NB4 (cell line): ENCODE measurements at regions not wholly inside any gene's neighbourhood (a gene's known extent, or its start where the extent isn't known, plus 50 kb on each side); places are given as distances from the start of the nearest gene placed in this dataset.

Experiments used
- DNase-seq: peaks from one replicate; pipeline ENCODE4 v3.0.0; 2010; ENCODE audit warnings: low read depth
- H3K4me3 ChIP-seq: one replicate; pipeline ENCODE4 v1.5.1; 2011; ENCODE audit warnings: mild to moderate bottlenecking, low read depth, low read length, moderate library complexity
- MYC ChIP-seq: IDR thresholded peaks from 2 replicates; pipeline ENCODE4 v1.6.1; 2011; ENCODE audit warnings: low read depth, low read length
- POLR2A ChIP-seq: IDR thresholded peaks from 2 replicates; pipeline ENCODE4 v1.6.1; 2011; ENCODE audit warnings: mild to moderate bottlenecking; ENCODE audit not compliant: insufficient read length; ENCODE audit errors: extremely low read depth
- TF ChIP-seq, protein P1 (sequence below): IDR thresholded peaks from one replicate; pipeline ENCODE4 v1.5.1; 2012; ENCODE audit warnings: low read depth, low read length
- TF ChIP-seq, protein P2 (sequence below): IDR thresholded peaks from 2 replicates; pipeline ENCODE4 v1.6.1; 2011; ENCODE audit warnings: low read depth, low read length

DNA sequence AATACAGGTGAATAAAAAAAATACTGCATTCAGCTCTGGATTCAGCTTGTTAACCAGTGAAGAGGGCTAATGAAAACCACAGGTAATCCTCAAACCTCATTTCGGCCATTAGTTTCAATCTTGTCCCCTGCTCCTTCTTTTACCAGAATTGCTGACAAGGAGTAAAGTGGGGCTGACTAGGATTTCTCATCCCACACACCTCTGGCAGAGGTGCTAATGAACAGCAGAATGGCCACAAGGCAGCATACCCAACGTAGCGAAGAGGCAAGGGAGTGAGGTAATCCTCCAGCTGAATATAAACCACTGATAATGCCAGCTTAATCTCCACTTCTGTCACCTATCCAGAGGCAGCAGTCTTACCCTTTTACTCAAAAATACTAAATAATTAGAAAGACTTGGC, 248.8 kb upstream of the CDIN1 start:
- no peak overlapping the region for H3K4me3 ChIP-seq
- TF ChIP-seq, protein P1, sequence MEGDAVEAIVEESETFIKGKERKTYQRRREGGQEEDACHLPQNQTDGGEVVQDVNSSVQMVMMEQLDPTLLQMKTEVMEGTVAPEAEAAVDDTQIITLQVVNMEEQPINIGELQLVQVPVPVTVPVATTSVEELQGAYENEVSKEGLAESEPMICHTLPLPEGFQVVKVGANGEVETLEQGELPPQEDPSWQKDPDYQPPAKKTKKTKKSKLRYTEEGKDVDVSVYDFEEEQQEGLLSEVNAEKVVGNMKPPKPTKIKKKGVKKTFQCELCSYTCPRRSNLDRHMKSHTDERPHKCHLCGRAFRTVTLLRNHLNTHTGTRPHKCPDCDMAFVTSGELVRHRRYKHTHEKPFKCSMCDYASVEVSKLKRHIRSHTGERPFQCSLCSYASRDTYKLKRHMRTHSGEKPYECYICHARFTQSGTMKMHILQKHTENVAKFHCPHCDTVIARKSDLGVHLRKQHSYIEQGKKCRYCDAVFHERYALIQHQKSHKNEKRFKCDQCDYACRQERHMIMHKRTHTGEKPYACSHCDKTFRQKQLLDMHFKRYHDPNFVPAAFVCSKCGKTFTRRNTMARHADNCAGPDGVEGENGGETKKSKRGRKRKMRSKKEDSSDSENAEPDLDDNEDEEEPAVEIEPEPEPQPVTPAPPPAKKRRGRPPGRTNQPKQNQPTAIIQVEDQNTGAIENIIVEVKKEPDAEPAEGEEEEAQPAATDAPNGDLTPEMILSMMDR = no peak
- TF ChIP-seq, protein P2, sequence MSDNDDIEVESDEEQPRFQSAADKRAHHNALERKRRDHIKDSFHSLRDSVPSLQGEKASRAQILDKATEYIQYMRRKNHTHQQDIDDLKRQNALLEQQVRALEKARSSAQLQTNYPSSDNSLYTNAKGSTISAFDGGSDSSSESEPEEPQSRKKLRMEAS = no peak
- TF ChIP-seq MYC = no peak
- no peak for TF ChIP-seq POLR2A
- DNase-seq = no peak

DNA sequence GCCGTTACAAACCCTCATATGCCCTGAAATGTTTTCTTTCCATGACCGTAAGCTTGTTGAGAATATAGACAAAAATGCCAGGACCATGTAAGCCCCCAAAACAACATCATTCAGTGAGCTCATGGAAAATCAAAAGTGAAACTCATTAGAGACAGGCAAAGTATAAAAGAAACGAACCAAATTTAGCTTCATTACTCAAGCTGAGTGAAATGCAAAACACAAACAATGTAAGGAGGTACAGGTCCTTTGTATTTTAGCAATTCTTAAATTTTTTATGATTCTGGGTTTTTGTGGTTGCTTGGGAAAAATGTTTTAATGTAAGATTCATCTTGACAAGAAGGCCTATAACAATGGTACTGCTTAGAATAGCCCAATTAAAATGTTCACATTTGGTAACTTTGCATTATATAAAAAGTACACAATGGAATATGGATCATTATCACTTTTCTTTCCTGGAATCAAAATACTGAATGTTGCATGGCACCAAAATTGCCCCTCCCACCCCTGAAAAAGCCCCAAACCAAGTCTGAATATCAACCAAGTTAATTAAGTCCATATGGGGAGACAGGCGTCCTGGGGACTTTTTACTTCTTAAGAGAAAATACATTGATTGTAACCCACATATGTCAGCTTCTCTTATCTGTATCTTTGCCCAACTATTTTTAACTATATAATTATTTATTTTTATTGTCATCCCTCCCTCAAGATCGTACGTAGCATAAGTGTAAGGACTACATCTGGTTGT, 247.7 kb upstream of the CDIN1 start:
- TF ChIP-seq MYC (no peak), POLR2A (no peak)
- TF ChIP-seq, protein P2 = no peak
- TF ChIP-seq, protein P1 = no peak
- no peak overlapping the region for H3K4me3 ChIP-seq
- DNase-seq = no peak

DNA sequence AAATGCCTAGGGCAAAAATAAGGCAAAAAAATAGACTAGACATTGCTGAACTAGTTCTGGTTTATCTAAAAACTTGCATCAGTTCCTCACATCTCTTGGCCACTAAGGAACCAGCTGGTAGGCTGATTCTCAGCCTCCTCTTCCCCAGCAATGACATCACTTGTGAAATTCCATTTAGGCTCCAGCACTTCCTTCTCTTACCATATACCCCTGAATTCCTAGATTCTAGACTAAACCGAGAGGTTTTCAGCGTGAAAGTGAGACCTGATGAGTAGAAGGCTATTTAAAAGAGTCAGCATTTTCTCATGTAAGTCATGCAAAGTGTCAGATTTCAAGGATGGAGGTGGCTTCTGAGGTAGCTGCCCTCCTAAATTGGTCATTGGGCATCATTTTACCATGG, 247.1 kb upstream of the CDIN1 start:
- no peak for TF ChIP-seq POLR2A
- TF ChIP-seq, protein P2 = no peak
- DNase-seq = no peak
- H3K4me3 ChIP-seq = no peak overlapping the region

DNA sequence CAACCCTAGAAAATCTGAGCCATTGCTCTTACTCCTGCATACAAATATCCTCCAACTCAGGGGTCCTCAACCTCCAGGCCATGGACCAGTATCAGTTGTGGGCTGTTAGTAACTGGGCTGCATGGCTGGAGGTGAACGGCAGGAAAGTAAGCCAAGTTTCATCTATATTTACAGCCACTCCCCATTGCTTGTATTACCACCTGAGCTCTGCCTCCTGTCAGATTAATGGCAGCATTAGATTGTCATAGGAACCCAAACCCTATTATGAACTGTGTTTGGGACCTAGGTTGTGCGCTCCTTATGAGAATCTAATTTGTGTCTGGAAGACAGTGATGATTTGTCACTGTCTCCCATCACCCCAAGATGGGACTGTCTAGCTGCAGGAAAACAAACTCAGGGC, 246.5 kb upstream of the CDIN1 start:
- DNase-seq = no peak
- TF ChIP-seq MYC (no peak), POLR2A (no peak)
- TF ChIP-seq, protein P1 = no peak
- TF ChIP-seq, protein P2 = no peak
- H3K4me3 ChIP-seq = no peak overlapping the region

DNA sequence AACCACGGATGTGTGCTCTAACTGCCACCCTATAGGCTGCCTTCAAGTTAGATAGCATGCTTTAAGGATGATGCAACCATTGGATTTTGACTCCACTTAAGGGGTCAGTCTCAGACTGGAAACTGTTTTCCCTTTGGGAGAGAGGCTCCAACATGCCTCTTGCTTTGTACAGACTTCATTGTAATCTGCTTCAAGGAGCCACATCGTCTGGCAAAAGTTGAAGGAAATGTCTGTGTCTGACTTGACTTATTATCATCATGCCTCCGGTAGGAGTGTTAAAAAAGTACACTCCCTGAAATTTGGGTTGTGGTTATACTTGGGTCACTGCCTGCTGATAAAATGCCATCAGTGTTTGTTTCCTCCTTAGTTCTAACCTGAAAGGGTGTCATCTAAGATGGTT, 245.4 kb upstream of the CDIN1 start:
- TF ChIP-seq MYC = no peak
- TF ChIP-seq POLR2A = no peak
- TF ChIP-seq, protein P1 = no peak
- TF ChIP-seq, protein P2 = no peak
- no peak overlapping the region for H3K4me3 ChIP-seq
- DNase-seq = no peak

DNA sequence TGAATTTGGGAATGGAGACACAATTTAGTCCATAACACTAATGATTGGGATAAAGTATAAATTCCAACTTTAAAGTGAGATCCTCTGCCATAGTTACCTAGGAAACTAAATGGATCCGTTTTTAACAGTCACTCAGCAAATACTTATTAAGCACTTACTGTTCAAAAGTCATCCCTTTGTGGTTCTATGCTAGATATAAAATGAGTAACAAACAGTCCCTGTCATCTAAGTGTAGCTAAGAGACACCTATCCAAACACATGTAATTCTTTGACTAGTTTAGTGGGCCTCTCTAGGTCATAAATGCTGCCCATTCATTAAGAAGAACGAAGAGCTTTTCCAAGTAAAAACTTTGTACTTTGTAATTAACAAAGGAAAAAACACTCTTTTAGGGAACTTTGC, 244.2 kb upstream of the CDIN1 start:
- TF ChIP-seq, protein P1 = no peak
- H3K4me3 ChIP-seq = no peak overlapping the region
- DNase-seq = no peak
